PFSK-1 (cell line): ENCODE measurements at regions not wholly inside any gene's neighbourhood (a gene's known extent, or its start where the extent isn't known, plus 50 kb on each side); places are given as distances from the start of the nearest gene placed in this dataset.

Experiments
- FOXP2 ChIP-seq: optimal IDR thresholded peaks from 2 replicates; pipeline ENCODE3; 2011; ENCODE audit warnings: borderline replicate concordance, control low read depth, inconsistent platforms; ENCODE audit not compliant: insufficient read depth; ENCODE audit errors: extremely low read length, extremely low read depth
- POLR2AphosphoS5 ChIP-seq: IDR thresholded peaks from 2 replicates; pipeline ENCODE4 v1.6.1; 2012; ENCODE audit warnings: low read depth, mild to moderate bottlenecking, control low read depth, low read length, moderate library complexity
- REST ChIP-seq, 2 experiments: IDR thresholded peaks; 2 replicates each; pipeline versions ENCODE4 v1.6.1 to v1.8.0; 2011 to 2012; ENCODE audit warnings: low read depth in 2 of 2, low read length in 2 of 2, control low read depth in 1 of 2, inconsistent platforms in 1 of 2, mild to moderate bottlenecking in 1 of 2, moderate library complexity in 1 of 2; ENCODE audit not compliant: insufficient read depth in 1 of 2
- SIN3A ChIP-seq: IDR thresholded peaks from 2 replicates; pipeline ENCODE4 v1.6.1; 2012; ENCODE audit warnings: mild to moderate bottlenecking, low read length, moderate library complexity, borderline replicate concordance; ENCODE audit not compliant: insufficient read depth
- TAF1 ChIP-seq: IDR thresholded peaks from 2 replicates; pipeline ENCODE4 v1.6.1; 2012; ENCODE audit warnings: low read length, control low read depth, borderline replicate concordance; ENCODE audit not compliant: insufficient read depth

- no peak for TF ChIP-seq FOXP2
- TF ChIP-seq SIN3A: no peak
- TF ChIP-seq REST (IDR thresholded peaks at IDR 0.05; ENCODE audit: insufficient read depth in 1 of 2, low read depth in 2 of 2, low read length in 2 of 2): no peak
- TF ChIP-seq POLR2AphosphoS5: no peak
- no peak for TF ChIP-seq TAF1
These were observed 239.1 kb upstream of the ROPN1 start for GRCh38 chr3:124230998-124231397.

GRCh38 chr3:124234852-124235252, 242.9 kb upstream of the ROPN1 start:
- TF ChIP-seq SIN3A (no peak), FOXP2 (no peak), REST (IDR thresholded peaks at IDR 0.05; ENCODE audit: insufficient read depth in 1 of 2, low read depth in 2 of 2, low read length in 2 of 2) (no peak), TAF1 (no peak), POLR2AphosphoS5 (no peak)

GRCh38 chr3:124235446-124235845, 243.5 kb upstream of the ROPN1 start:
- TF ChIP-seq SIN3A (no peak), TAF1 (no peak), REST (IDR thresholded peaks at IDR 0.05; ENCODE audit: insufficient read depth in 1 of 2, low read depth in 2 of 2, low read length in 2 of 2) (no peak), POLR2AphosphoS5 (no peak), FOXP2 (no peak)

GRCh38 chr3:124243177-124243859, 251.4 kb upstream of the ROPN1 start:
- TF ChIP-seq POLR2AphosphoS5: no peak
- TF ChIP-seq SIN3A: no peak
- no peak for TF ChIP-seq FOXP2
- TF ChIP-seq REST (IDR thresholded peaks at IDR 0.05; ENCODE audit: insufficient read depth in 1 of 2, low read depth in 2 of 2, low read length in 2 of 2): no peak
- TF ChIP-seq TAF1: no peak
